ENCODE measurements at regions not wholly inside any gene's neighbourhood (a gene's known extent, or its start where the extent isn't known, plus 50 kb on each side); places are given as distances from the start of the nearest gene placed in this dataset.
"Not testable (repeated sequence)": the region's sequence is repeated elsewhere in the genome, so short reads cannot be mapped to it uniquely, and the experiment has no call there.

GRCh38 chr4:28241021-28241420 is 1380.4 kb downstream of the STIM2 start:
- DNase-seq: no peak

- DNase-seq: no peak
Measured at GRCh38 chr4:28247805-28248204, 1387.2 kb downstream of the STIM2 start.

DNA sequence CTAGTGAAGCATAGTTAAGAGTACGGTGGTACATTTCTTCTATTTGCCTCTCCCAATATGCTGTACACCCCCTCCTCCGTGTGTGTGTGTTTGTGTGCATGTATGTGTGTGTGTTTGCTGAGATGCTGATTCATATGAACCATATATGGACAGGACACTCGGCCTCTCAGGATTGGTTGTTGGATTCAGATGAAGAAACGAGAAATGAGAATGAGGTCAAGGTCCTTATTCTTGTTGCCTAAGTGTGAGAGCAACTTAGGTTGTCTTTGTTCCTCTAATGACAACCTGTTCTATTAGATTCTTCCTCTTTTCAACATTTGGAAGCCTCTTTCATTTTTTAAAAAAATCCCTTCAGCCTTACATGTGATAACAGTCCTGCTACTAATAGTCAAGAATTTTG is 1387.6 kb downstream of the STIM2 start:
- DNase-seq: no peak

GRCh38 chr4:28250646-28251045 is 1390.0 kb downstream of the STIM2 start:
- no peak for DNase-seq

DNA sequence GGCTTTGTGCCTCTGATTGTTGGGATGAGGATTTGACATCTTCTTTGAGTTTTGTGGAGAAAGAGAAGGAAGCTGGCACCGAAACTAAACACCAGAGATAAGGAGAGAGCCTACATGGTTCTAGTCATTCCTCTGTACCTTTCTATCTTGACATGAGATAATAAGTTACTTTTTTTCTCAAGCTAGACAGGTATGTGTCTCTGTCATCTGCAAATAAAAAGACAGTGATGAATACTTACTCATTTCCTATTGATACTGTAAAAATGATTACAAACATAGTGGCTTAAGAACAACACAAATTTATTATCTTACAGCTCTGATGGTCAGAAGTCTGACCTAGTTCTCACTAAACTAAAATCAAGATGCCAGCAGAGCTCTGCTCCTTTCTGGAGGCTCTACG is 1391.2 kb downstream of the STIM2 start:
- no peak for DNase-seq

DNA sequence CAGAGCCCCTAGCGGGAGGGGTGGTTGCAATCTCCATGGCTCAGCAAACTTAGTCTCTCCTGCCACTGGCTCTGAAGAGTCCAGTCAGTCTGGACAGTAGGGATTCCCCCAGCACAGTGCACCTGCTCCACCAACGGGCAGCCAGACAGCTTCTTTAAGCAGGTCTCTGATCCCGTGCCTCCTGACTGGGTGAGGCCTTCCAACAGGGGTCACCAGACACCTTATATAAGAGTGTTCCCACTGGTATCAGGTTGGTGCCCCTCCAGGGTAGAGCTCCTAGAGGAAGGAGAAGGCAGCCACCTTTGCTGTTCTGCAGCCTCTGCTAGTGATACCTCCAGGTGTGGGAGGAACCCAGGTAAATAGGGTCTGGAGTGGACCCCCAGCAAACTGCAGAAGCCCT is 1393.4 kb downstream of the STIM2 start:
- no peak for DNase-seq

GRCh38 chr4:28256295-28256694 is 1395.7 kb downstream of the STIM2 start:
- DNase-seq: no peak

DNA sequence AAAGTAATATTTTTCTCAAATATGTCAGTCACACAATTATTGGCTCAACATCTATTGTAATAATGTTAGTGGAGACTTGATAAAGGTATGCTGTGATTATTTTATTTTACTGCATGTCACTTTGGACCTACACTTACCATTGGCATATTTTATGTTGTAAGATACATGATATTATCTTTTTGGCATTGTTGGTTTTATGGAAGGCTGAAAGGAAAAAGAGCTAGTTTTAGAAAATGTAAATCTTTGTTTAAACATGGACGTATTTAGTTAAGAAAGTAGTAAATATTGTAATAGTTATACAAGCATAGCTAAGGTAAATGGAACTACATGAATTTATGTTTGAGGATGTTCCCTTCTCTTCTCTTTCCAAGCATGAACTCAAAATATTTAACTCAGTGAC is 1399.3 kb downstream of the STIM2 start:
- DNase-seq: no peak

- DNase-seq: no peak
Measured at GRCh38 chr4:28267166-28267565, 1406.5 kb downstream of the STIM2 start.

GRCh38 chr4:28269426-28269825 is 1408.8 kb downstream of the STIM2 start:
- no peak for DNase-seq

DNA sequence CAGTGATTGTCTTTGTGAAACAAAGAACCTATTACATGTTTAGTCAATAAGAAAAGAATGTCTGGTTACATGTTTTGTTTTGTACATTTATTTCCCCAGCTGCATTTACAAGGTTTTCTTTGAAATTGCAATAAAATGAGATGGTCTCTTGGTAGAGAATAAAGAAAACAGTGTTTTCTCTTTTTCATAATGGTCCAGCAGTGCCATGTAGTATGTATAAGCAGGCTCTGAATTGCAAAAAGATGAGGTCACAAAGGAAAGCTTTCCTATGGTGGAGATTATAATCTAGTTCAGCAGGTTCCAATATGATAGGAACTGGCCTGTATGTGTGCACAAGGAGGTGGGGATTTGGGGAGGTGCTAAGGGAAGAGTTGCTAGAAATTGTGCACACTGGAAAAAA is 1417.3 kb downstream of the STIM2 start:
- no peak for DNase-seq

GRCh38 chr4:28278676-28279075 is 1418.0 kb downstream of the STIM2 start:
- DNase-seq: no peak

DNA sequence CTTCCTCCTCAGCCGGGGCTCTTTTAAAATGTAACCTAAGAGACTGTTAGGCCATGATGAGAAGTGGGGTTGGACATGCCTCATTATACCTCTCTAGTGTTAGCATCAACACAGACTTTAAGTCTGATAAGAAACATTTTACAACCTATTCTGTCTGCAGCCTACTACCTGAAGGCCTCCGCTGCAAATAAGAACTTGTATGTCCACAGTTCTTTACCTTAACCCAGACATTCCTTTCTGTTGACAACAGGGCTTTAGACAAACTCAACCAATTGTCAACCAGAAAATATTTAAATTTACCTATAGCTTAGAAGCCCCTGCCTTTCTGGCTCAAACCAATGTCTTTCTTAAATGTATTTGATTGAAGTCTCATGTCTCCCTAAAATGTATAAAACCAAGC is 1418.6 kb downstream of the STIM2 start:
- DNase-seq: no peak

- DNase-seq: not testable (repeated sequence)
Measured at GRCh38 chr4:28286266-28286665, 1425.6 kb downstream of the STIM2 start.

DNA sequence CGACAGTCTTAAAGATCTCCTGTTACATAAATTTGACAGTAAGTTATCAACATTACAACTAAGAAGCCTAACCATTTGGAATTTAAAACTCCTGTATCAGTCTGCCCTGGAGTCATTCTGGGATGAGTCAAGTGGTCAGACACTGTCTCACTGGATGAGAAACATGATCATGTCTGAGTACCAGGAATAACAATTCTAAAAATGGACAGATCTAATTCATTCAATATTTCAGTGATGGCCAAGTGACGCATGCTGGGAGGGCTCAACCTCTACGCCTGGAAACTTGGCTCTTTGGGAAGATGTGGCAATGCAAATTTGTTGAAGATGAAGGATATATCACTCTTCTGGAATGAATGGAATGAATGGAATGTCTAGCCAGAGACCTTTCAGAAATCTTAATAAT is 1427.2 kb downstream of the STIM2 start:
- DNase-seq: no peak

DNA sequence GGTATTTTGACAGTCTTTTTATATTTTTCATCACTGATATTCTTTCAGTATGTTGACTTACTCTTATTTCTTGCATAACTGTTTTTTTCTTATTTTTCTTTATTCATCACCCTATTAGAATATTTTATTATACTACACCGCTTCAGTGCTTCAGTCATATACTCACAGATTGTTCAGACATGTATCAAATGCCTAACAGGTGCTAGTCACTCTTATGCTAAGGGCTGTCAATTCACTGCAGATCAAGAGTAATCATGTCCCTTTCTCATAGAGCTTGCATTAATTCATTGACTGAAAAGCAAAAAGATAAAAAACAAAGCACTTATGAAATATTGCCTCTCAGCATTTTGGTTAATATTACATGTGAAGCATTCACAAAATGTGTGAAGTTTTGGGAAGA is 1435.6 kb downstream of the STIM2 start:
- DNase-seq: no peak

GRCh38 chr4:28310926-28311325 is 1450.3 kb downstream of the STIM2 start:
- no peak for DNase-seq

DNA sequence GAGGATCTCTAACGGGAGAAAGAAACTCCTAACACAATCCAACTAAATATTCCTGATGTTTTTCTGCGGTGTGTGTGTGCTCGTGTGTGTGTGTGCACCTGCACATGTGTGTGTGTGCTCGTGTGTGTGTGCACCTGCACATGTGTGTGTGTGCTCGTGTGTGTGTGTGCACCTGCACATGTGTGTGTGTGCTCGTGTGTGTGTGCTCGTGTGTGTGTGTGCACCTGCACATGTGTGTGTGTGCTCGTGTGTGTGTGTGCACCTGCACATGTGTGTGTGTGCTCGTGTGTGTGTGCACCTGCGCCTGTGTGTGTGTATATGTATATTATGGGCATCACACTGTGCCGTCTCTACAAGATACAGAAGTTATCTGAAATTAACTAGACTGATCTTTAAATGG is 1451.9 kb downstream of the STIM2 start:
- not testable (repeated sequence) for DNase-seq

DNA sequence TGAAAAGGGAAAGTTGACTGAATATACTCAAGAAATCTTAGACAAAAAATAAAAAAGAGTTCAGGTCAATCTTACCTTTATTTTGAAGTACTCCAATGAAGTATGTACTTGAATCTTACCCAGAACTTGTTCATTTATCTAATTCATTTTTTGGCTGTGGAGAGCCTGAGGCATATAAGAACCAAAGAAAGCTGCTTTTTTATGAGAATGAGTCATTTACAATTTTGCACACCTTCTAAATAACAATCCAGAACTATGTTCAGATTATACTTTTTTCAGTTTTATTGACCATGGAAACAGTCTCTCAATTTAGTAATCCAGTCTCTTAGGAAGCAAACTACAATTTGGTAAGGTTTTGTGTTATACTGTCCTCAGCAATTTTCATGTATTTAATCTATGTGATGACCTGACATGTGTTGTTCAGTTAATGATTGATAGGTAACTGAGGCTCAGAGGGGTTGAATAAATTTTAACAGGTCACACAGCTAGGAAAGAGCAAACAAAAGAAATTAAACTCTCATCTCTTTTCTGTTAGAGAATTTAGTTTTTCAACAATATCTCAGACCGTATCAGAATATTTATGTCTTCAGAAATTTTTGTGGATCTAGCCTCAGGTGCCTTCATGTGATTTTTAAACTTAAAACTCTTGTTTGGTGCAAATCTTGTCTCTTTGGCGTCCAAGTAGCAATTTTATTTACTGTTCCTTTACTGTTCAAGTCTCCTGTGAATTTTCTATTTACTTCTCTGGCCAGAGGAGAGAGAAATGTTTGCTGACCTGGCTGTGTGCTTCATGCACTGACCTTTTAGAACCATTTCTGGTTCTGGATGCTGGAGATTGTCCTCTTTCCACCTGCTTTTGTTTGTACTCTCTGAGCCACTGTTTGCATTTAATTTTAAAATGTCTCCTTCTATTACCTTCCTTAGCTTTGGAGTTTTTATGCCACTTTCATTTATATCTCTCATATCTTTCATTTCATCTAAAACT is 1453.4 kb downstream of the STIM2 start:
- no peak for DNase-seq

GRCh38 chr4:28317221-28317620 is 1456.6 kb downstream of the STIM2 start:
- DNase-seq: no peak

DNA sequence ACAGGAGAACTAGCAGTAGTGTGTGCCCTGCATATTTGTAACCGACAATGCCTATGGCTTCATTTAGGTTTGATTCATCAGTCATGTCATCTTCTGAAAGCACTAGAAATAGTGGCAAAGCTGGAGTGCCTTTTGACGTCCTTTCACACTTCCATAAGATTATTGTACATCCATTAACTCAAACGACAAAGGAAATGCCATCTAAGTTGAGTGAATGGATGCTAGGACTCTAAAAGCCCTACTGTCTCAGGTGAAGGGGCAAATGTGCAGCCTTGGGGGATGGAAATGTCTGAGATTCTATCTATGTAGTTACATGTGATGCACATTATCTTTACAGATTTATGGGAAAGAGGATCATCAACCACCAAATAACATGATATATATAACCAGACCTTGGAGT is 1473.6 kb downstream of the STIM2 start:
- no peak for DNase-seq

DNA sequence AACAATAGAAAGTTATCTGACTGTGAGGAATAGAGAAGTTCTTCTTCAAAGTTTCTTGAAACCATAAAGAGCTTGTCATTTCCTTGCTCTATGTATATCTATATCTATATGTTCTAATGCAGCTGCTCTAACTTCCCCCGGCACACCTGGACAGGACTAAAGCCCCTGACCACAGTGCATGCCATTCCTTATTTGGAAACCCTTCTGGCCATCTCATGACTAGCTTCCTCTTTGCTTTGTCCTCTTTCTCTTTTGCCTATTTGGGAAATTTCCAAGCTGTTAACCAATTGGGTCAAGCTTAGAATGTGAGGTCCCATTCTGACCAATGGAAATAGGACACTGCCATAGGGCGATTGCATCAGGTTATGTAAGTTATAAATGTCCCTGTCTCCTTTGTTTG is 1481.1 kb downstream of the STIM2 start:
- no peak for DNase-seq

DNA sequence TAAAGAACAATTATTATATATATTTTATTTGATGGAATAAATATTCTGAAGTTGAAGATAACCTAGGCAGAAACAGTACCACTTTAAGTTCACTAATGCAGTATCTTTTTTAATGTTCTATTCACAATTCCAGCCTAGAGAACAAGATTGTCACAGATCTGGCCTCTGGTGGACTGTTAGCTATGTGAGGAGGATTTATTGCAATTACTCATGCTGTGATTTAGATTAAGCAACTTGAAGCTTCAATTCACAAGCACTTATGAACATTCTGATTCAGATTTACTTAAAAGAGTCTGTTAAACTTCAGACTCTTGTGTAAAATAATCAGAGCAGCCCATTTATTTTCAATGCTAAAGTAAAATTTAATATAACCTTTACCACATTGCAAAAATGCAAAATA is 1489.8 kb downstream of the STIM2 start:
- no peak for DNase-seq

DNA sequence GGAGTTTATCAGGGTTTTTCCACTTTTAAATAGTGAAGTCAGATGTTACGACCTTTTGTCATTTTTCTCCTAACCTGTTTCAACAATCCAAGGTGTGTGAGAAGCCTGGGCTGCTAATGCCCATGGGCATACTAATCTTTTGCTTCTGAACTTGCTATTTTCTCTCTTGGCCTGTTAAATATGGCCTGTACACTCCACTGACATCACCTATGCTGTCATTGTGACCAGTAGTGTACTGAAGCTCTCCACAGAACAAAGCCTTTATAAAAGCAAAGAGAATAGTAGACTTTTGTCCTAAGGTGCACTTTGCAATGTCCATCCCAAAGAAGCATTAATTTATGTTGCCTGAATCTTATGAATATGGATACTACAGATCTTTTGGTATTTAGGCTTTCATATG is 1490.5 kb downstream of the STIM2 start:
- DNase-seq: no peak

GRCh38 chr4:28351826-28352225 is 1491.2 kb downstream of the STIM2 start:
- DNase-seq: no peak
